Fibroblast of villous mesenchyme (primary cell): ENCODE measurements at regions not wholly inside any gene's neighbourhood (a gene's known extent, or its start where the extent isn't known, plus 50 kb on each side); places are given as distances from the start of the nearest gene placed in this dataset.

Source experiments
- DNase-seq: peaks from one replicate; pipeline ENCODE4 v3.0.0-alpha.2; 2010; ENCODE audit warnings: low read depth
- H3K4me3 ChIP-seq: 2 replicates; pipeline ENCODE4 v1.5.1; 2011; ENCODE audit warnings: low read depth, mild to moderate bottlenecking, low read length
- CTCF ChIP-seq: IDR thresholded peaks from 2 replicates; pipeline ENCODE4 v1.5.1; 2012; ENCODE audit warnings: low read depth, mild to moderate bottlenecking, low read length; ENCODE audit not compliant: insufficient read depth

GRCh38 chr13:80097561-80097960 lies 243.4 kb downstream of the SPRY2 start:
- DNase-seq: no peak
- TF ChIP-seq CTCF: no peak
- H3K4me3 ChIP-seq: no peak overlapping the region

GRCh38 chr13:80096383-80096782 lies 244.5 kb downstream of the SPRY2 start:
- no peak overlapping the region for H3K4me3 ChIP-seq
- no peak for DNase-seq
- TF ChIP-seq CTCF: no peak

GRCh38 chr13:80094526-80094925 lies 246.4 kb downstream of the SPRY2 start:
- DNase-seq: no peak
- no peak for TF ChIP-seq CTCF
- no peak overlapping the region for H3K4me3 ChIP-seq

GRCh38 chr13:80093888-80094287 lies 247.0 kb downstream of the SPRY2 start:
- TF ChIP-seq CTCF: no peak
- H3K4me3 ChIP-seq: no peak overlapping the region

GRCh38 chr13:80086304-80086721 lies 254.6 kb downstream of the SPRY2 start:
- no peak overlapping the region for H3K4me3 ChIP-seq
- no peak for DNase-seq
- TF ChIP-seq CTCF: no peak

More at GRCh38 chr13:80093888-80094287, 247.0 kb downstream of the SPRY2 start:
- no peak for DNase-seq

- TF ChIP-seq CTCF: no peak
- H3K4me3 ChIP-seq: no peak overlapping the region
- peak; percentile 85 for DNase-seq
These were observed 256.9 kb downstream of the SPRY2 start for GRCh38 chr13:80083853-80084676.
